H9 (cell line): ENCODE measurements at regions not wholly inside any gene's neighbourhood (a gene's known extent, or its start where the extent isn't known, plus 50 kb on each side); places are given as distances from the start of the nearest gene placed in this dataset.

Experiments
- DNase-seq: peaks from one replicate; pipeline ENCODE4 v3.0.0-alpha.2; 2017
- H2AFZ ChIP-seq: one replicate; pipeline ENCODE4 v1.6.1; 2013; ENCODE audit warnings: mild to moderate bottlenecking, low read length, control low read depth, moderate library complexity
- H2AK5ac ChIP-seq: 2 replicates; pipeline ENCODE4 v1.6.1; 2013; ENCODE audit warnings: low read length, control low read depth, mixed read lengths; ENCODE audit not compliant: insufficient read length
- H2BK120ac ChIP-seq: one replicate; pipeline ENCODE4 v1.6.1; 2013; ENCODE audit warnings: low read depth, mild to moderate bottlenecking, low read length, control low read depth, inconsistent platforms; ENCODE audit not compliant: poor library complexity, severe bottlenecking
- H2BK12ac ChIP-seq: 2 replicates; pipeline ENCODE4 v1.6.1; 2013; ENCODE audit warnings: low read length, control low read depth, mixed read lengths, low read depth; ENCODE audit not compliant: insufficient read length
- H2BK15ac ChIP-seq: 2 replicates; pipeline ENCODE4 v1.6.1; 2013; ENCODE audit warnings: low read depth, low read length, control low read depth
- H2BK20ac ChIP-seq: one replicate; pipeline ENCODE4 v1.6.1; 2013; ENCODE audit warnings: low read depth, mild to moderate bottlenecking, low read length, control low read depth, inconsistent platforms; ENCODE audit not compliant: poor library complexity, severe bottlenecking
- H2BK5ac ChIP-seq: 2 replicates; pipeline ENCODE4 v1.6.1; 2013; ENCODE audit warnings: low read length, control low read depth, mixed read lengths; ENCODE audit not compliant: insufficient read length
- H3K14ac ChIP-seq: 2 replicates; pipeline ENCODE4 v1.6.1; 2013; ENCODE audit warnings: low read length, control low read depth; ENCODE audit not compliant: insufficient read depth
- H3K18ac ChIP-seq: 2 replicates; pipeline ENCODE4 v1.6.1; 2013; ENCODE audit warnings: low read depth, mild to moderate bottlenecking, mixed read lengths, low read length, control low read depth; ENCODE audit not compliant: insufficient read length
- H3K23ac ChIP-seq: 2 replicates; pipeline ENCODE4 v1.6.1; 2013; ENCODE audit warnings: low read length, control low read depth, mixed read lengths, low read depth; ENCODE audit not compliant: insufficient read length
- H3K23me2 ChIP-seq: 2 replicates; pipeline ENCODE4 v1.6.1; 2013; ENCODE audit warnings: low read depth, mild to moderate bottlenecking, mixed read lengths, low read length, control low read depth; ENCODE audit not compliant: insufficient read length, poor library complexity, severe bottlenecking
- H3K27ac ChIP-seq: 2 replicates; pipeline ENCODE4 v1.5.1; 2013; ENCODE audit warnings: low read length, control low read depth, mixed read lengths, low read depth; ENCODE audit not compliant: insufficient read length
- H3K27me3 ChIP-seq: 2 replicates; pipeline ENCODE4 v1.6.1; 2013; ENCODE audit warnings: low read length, control low read depth, inconsistent platforms; ENCODE audit not compliant: insufficient read depth
- H3K4ac ChIP-seq: 2 replicates; pipeline ENCODE4 v1.6.1; 2013; ENCODE audit warnings: low read depth, mild to moderate bottlenecking, control low read depth, inconsistent platforms, low read length, moderate library complexity
- H3K4me1 ChIP-seq: 2 replicates; pipeline ENCODE4 v1.6.1; 2013; ENCODE audit warnings: low read length, control low read depth, inconsistent platforms; ENCODE audit not compliant: insufficient read depth
- H3K4me2 ChIP-seq: 2 replicates; pipeline ENCODE4 v1.6.1; 2013; ENCODE audit warnings: low read length, control low read depth, mixed read lengths; ENCODE audit not compliant: insufficient read length, insufficient read depth
- H3K56ac ChIP-seq: 2 replicates; pipeline ENCODE4 v1.6.1; 2013; ENCODE audit warnings: low read depth, mild to moderate bottlenecking, mixed read lengths, low read length, control low read depth; ENCODE audit not compliant: insufficient read length
- H3K79me1 ChIP-seq: 2 replicates; pipeline ENCODE4 v1.6.1; 2013; ENCODE audit warnings: low read depth, mild to moderate bottlenecking, moderate library complexity, low read length, control low read depth, inconsistent platforms; ENCODE audit not compliant: insufficient read depth, poor library complexity, severe bottlenecking
- H3K79me2 ChIP-seq: 2 replicates; pipeline ENCODE4 v1.6.1; 2013; ENCODE audit warnings: low read length, control low read depth, inconsistent platforms; ENCODE audit not compliant: insufficient read depth
- H3K9ac ChIP-seq: 2 replicates; pipeline ENCODE4 v1.6.1; 2013; ENCODE audit warnings: low read length, control low read depth, mixed read lengths; ENCODE audit not compliant: insufficient read length; ENCODE audit errors: extremely low read depth
- H3K9me3 ChIP-seq: one replicate; pipeline ENCODE4 v1.6.1; 2013; ENCODE audit warnings: low read depth, low read length, inconsistent platforms; ENCODE audit not compliant: control insufficient read depth
- H3T11ph ChIP-seq: one replicate; pipeline ENCODE4 v1.6.1; 2013; ENCODE audit warnings: mild to moderate bottlenecking, low read length, control low read depth, inconsistent platforms
- H4K20me1 ChIP-seq: one replicate; pipeline ENCODE4 v1.6.1; 2013; ENCODE audit not compliant: control insufficient read depth, insufficient read length, insufficient read depth
- H4K5ac ChIP-seq: 2 replicates; pipeline ENCODE4 v1.6.1; 2013; ENCODE audit warnings: low read depth, mild to moderate bottlenecking, mixed read lengths, low read length, control low read depth; ENCODE audit not compliant: insufficient read length
- H4K8ac ChIP-seq: replicated peaks from 2 replicates; pipeline ENCODE4 v1.6.1; 2013; ENCODE audit warnings: low read length, control low read depth, mixed read lengths, low read depth; ENCODE audit not compliant: insufficient read length
- H4K91ac ChIP-seq: 2 replicates; pipeline ENCODE4 v1.6.1; 2013; ENCODE audit warnings: low read depth, mild to moderate bottlenecking, moderate library complexity, mixed read lengths, low read length, control low read depth; ENCODE audit not compliant: insufficient read length
- H3K27ac Mint-ChIP-seq, 3 experiments: 2 replicates in 2 of 3; 3 replicates in 1 of 3; pipeline ENCODE4 v1.8.0; 2020 to 2021; ENCODE audit warnings: mixed read lengths in 3 of 3, mild to moderate bottlenecking in 1 of 3, moderate library complexity in 1 of 3
- H3K27me3 Mint-ChIP-seq: 2 replicates; pipeline ENCODE4 v1.8.0; 2021; ENCODE audit warnings: low read depth, mild to moderate bottlenecking, moderate library complexity, mixed read lengths
- H3K36me3 Mint-ChIP-seq, 3 experiments: 2 replicates in 2 of 3; 3 replicates in 1 of 3; pipeline ENCODE4 v1.8.0; 2020 to 2021; ENCODE audit warnings: low read depth in 3 of 3, mixed read lengths in 3 of 3; ENCODE audit not compliant: insufficient read depth in 1 of 3
- H3K4me1 Mint-ChIP-seq, 2 experiments: 2 replicates each; pipeline ENCODE4 v1.8.0; 2020; ENCODE audit warnings: mixed read lengths in 2 of 2
- H3K4me3 Mint-ChIP-seq, 2 experiments: 2 replicates in 1 of 2; 3 replicates in 1 of 2; pipeline ENCODE4 v1.8.0; 2020 to 2021; ENCODE audit warnings: mild to moderate bottlenecking in 2 of 2, mixed read lengths in 2 of 2, moderate library complexity in 1 of 2
- H3K9me3 Mint-ChIP-seq, 2 experiments: 2 replicates in 1 of 2; 3 replicates in 1 of 2; pipeline ENCODE4 v1.8.0; 2020; ENCODE audit warnings: mild to moderate bottlenecking in 2 of 2, mixed read lengths in 2 of 2, moderate library complexity in 1 of 2
- WGBS: extraction: QIAGEN DNeasy Blood & Tissue Kit; methylation state at CpG from one replicate; pipeline ENCODE4 v1.1.7; 2013; ENCODE audit warnings: missing lambda C conversion rate, low lambda C conversion rate, mixed read lengths; ENCODE audit not compliant: insufficient read length; ENCODE audit errors: extremely low coverage; 5-methylcytosine and 5-hydroxymethylcytosine counted together
- TF ChIP-seq, protein P1 (sequence below): fragments of 200-600 bp; sonication (generic); conservative IDR thresholded peaks from 3 replicates; pipeline ENCODE4 v1.8.0; 2021; ENCODE audit warnings: antibody characterized with exemption, mild to moderate bottlenecking

DNA sequence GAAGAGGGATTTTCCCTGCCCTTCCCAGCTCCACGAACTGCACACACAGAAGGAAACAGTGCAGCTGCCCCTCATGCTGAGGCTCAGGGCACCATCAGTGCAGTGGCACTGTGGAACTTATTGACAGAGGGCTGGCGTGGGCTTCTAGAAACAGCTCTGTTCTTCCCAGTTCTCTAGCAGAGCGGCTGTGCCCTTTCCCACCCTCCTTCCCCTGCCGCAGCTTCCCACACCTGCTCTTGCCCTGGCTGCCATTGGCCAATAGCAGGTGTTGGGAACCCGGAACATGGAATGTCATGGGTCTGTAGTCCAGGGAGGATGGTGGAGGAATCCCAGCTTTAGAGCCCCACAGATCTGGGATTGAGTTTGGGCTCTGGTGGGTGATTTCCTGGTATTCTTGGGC is 343.8 kb downstream of the RPS6KC1 start:
- no peaks in the 10 kb centered on the region for H3K4me1 ChIP-seq
- no peak overlapping the region for H4K5ac ChIP-seq
- H3K27me3 ChIP-seq, result no peaks in the 10 kb centered on the region
- H2BK20ac ChIP-seq, result no peak overlapping the region
- no peak overlapping the region for H2BK12ac ChIP-seq
- H2BK15ac ChIP-seq, result no peak overlapping the region
- no peak overlapping the region for H3K4me3 Mint-ChIP-seq
- no peak overlapping the region for H2AK5ac ChIP-seq
- no peak overlapping the region for H3K27ac Mint-ChIP-seq
- TF ChIP-seq, protein P1, sequence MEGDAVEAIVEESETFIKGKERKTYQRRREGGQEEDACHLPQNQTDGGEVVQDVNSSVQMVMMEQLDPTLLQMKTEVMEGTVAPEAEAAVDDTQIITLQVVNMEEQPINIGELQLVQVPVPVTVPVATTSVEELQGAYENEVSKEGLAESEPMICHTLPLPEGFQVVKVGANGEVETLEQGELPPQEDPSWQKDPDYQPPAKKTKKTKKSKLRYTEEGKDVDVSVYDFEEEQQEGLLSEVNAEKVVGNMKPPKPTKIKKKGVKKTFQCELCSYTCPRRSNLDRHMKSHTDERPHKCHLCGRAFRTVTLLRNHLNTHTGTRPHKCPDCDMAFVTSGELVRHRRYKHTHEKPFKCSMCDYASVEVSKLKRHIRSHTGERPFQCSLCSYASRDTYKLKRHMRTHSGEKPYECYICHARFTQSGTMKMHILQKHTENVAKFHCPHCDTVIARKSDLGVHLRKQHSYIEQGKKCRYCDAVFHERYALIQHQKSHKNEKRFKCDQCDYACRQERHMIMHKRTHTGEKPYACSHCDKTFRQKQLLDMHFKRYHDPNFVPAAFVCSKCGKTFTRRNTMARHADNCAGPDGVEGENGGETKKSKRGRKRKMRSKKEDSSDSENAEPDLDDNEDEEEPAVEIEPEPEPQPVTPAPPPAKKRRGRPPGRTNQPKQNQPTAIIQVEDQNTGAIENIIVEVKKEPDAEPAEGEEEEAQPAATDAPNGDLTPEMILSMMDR, result no peak
- peaks cover 6% of the 10 kb centered on the region in 2 experiments for H3K4me1 Mint-ChIP-seq
- H4K20me1 ChIP-seq, result no peaks in the 10 kb centered on the region
- H3K23me2 ChIP-seq, result no peaks in the 10 kb centered on the region
- no CpG with 5 or more reads among the region's 5 CpGs for WGBS
- H3K9ac ChIP-seq, result no peak overlapping the region
- no peaks in the 10 kb centered on the region for H3K9me3 ChIP-seq
- H3K14ac ChIP-seq, result no peak overlapping the region; the same call in 1 of the 2 replicates
- no peak overlapping the region for H3K4me2 ChIP-seq
- H3K27me3 Mint-ChIP-seq, result peaks cover 3% of the 10 kb centered on the region
- H3K9me3 Mint-ChIP-seq, result no peaks in the 10 kb centered on the region
- no peak for DNase-seq
- no peak overlapping the region for H3T11ph ChIP-seq
- H4K8ac ChIP-seq, result no peak overlapping the region
- no peak overlapping the region for H3K4ac ChIP-seq
- H3K27ac ChIP-seq, result no peak overlapping the region
- no peak overlapping the region for H3K23ac ChIP-seq
- no peaks in the 10 kb centered on the region for H3K79me2 ChIP-seq
- no peak overlapping the region for H3K56ac ChIP-seq
- H3K79me1 ChIP-seq, result no peaks in the 10 kb centered on the region
- H3K18ac ChIP-seq, result no peak overlapping the region
- no peak overlapping the region for H4K91ac ChIP-seq
- no peak overlapping the region for H2AFZ ChIP-seq
- H2BK120ac ChIP-seq, result no peak overlapping the region
- 0 out of 7 replicates have a peak, but pooled peaks cover 0 to 4% (median 0%) of the 10 kb centered on the region in 3 experiments for H3K36me3 Mint-ChIP-seq
- no peak overlapping the region for H2BK5ac ChIP-seq
